GM18909 (cell line): ENCODE measurements at regions not wholly inside any gene's neighbourhood (a gene's known extent, or its start where the extent isn't known, plus 50 kb on each side); places are given as distances from the start of the nearest gene placed in this dataset.

ENCODE experiments used
- ATAC-seq: cut with Tn5 transposase; IDR thresholded peaks from one replicate; pipeline ENCODE4 v1.9.1; 2021; ENCODE audit warnings: mild to moderate bottlenecking; ENCODE audit not compliant: unreplicated experiment, poor library complexity

DNA sequence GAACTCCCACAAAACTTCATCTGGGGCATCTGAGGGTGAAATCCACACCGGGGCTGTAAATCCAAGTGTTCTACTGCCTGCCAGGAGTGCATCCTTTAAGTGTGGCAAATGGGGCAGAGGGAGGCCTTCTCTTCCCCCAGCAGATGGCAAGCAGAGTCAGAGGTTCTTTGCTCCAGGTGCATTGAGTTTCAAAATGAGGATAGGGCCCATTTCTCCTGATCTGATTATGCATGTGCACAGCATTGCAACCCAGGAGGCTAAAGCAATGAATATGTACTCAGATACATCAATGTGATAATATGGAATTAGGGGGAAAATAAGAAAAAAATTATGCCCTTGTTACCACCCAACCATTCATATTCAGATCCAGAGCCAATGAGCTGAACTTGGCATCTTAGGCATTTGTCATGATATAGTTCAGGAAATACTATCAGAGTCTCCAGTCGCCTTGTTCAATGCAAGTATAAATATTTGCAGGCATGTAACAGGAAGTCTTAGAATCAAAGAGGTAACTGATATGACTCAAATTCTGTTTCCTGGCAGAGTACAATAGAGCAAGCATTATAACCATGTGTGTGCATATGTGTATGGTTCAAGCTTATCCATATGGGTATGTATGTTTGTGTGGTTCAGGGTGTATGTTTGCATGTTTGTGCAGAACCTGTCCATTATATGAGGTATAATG is 473.8 kb upstream of the PKN2 start:
- ATAC-seq = no peak

DNA sequence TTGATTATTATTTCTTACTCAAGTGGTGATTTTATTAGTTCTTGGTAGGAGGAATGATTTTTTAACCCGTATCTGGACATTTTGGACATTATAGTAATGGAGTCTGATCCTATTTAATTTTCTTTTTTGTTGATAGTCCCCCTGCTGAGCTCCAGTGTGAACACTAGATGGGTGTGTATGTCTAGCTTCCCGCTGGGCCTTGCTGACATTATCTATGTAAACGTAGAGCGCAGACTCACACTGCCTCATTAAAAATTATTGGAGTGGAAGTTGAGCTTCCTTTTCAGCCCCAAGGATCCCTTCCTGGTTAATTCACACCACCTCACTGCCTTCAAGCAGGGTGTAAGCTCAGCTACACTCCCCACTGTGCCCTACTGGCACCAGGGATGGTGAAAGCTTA is 467.6 kb upstream of the PKN2 start:
- no peak for ATAC-seq

DNA sequence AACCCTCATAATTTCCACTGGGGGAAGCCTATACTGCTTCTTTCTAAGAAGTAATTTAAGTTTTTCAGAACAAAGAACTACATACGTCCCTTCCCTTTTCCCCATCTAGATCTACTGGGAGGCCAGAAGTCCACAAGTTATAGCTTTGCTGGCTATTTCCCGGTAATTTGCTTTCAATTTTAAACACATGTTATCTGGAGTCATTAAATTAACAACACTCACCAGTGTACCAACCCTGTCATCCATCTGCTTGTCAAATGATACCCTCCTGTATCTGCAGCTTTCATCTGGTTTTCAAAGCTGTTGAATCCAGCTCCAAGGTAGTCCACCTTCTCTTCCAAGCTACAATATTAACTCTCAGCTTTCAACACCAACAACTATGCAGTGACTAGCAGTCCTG is 466.7 kb upstream of the PKN2 start:
- no peak for ATAC-seq

DNA sequence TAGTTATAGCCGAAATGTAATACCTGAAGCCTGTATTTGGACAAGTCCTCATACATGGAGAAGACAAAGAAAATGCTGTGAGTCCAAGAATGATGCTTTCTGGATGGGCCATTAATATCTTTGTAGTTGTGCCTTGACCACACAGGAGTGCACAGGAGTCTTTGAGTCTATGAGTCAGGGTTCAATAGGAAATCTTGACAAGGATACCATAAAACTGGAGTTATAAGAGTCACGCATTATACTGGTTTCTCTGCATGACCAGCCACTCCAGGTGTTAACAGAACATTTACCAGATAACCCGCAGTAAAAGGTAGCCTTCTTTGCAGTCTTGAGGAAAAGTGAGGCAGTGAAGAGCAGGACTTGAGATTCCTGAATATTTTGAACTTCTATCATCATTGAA is 464.6 kb upstream of the PKN2 start:
- no peak for ATAC-seq

DNA sequence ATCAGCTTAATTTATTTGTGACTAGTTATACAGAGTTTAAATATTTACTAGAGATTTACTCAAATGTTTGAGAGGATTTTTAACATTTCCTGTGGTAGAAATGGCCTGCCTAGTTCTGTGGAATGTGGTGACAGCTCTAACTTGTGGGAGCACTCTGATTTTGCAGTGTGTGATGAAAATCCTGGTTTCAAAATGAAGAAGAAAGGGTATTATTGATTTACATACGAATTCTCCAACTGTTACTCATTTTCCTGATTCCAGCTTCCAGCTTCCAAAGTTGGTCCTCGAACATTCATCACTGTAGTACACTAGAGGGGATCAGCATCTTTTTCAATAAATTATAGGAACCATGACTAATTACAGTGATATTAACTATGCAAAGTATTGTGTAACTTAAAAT is 462.7 kb upstream of the PKN2 start:
- no peak for ATAC-seq

DNA sequence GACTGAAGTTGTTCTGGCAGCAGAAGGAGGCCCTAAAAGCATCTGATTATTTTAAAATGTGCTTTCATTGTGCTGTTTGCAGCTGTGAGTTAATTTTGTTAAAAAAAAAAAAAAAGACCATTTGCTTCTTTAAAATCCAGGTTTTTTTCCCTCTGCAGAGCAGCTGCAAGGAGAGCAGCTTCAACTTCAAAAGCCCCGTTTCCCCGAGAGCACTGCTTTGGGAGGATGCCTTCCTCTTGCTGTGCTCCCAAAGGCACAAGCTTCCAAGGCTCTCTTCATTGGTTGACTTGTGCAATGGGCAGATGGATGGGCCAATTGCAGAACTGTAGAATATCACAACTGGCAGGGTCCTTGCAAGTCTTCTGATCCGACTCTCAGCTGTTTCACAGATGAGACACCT is 459.2 kb upstream of the PKN2 start:
- ATAC-seq = no peak

DNA sequence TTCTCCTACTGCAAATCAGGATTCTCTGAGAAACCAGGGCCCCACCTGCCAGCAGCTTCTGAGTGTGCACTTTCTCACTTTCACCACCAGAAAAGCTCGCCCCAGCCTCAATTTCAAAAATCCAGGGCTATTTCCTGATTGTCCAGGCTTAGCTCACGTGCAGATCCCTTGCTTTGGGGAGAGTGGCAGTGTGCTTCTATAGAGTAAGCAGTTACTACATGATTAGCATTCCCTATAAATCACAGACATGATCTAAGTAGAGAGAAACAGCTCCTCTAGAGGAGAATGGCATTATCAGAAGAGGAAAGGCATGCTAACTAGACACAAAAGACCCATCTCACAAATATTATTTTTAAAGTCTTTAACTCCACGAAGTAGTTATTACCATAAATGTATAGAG is 456.0 kb upstream of the PKN2 start:
- no peak for ATAC-seq

DNA sequence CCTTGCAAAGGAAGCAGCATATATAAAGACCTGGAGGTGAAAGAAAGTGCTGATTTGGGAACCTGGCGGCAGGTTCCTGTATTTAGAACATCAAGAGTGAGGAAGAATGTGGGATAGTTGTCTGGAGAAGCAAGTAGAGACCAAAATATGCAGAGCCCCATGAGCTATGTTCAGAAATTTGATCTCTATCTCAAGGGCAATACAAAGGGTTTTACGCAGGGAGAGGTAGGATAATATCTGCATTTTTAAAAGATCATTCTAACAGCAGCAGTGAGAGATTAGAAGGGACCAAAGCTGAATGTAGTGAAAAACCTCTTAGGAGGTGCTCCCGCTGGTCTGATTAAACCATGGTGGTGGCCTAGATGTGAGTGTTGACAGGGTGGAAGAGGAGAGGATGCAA is 453.9 kb upstream of the PKN2 start:
- ATAC-seq = no peak

DNA sequence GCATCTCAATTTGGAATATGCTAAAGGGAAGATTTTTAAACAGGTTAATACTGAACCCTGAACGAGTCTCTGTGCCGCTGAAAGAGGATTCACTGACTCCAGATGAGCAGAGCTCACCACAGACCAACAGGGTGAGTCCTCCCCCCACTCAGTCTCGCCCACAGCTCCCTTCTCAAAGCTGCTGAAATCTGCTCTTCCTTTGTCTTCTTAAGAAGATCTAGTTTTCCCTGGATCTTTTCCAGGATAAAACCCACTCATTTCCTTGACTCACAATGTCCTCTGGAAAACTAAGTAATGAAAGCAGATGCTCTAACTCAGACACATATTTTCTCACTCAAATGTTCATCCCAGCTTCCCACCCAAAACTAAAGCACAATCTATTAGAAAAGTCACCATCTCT is 447.0 kb upstream of the PKN2 start:
- ATAC-seq = no peak

DNA sequence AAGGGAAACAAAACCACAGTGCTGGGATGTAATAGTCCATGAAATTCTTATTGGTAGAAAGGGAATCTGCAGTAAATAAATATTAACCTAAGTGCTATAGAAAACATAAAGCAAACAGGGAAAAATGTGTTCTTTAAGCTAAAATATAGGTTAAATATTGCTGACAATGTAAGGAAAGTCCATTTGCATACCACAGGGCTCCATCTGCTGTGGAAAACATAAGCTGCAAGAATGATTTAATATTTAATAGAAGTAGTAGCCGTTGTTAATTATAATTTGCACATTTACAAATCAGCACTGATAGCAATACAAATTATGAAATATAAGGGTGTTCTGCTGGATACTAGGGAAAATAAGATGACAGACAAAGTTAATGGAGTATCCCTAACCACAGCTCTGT is 444.9 kb upstream of the PKN2 start:
- no peak for ATAC-seq

DNA sequence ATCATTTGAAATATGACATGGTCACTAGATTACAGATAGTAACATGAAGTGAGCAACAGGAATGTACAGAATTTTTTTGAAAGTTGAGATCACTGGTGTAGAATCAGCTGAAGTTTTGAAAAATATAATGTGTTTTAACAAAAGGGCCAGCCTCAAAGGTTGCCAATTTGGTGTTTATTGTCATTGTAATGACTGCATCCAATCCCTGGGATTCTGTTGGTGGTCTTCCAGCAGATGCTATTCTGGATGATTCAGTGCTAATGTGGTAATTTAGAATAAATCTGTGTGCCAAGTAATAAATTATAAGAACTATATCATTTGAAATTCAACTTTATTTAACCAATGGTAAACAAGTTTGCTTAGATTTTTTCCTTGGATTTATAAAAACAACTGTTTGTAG is 436.4 kb upstream of the PKN2 start:
- ATAC-seq = no peak

DNA sequence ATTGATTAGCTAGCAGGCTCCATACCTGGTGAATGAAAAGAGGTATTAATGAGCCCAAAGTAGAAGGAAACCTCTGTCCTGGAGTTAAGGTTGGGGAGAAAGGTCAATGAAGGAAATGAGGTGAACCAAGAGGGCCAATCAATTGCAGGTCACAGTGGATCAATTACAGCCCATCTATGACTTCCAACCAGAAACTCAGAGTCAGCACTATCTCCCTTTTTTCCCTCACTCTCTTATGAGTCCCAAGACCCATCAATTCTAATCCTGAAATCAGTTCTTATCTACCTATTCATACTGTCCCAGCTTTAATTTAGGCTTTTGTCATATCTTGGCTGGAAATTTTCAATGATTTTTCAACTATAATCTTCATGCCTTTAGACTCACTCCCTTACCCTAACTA is 433.2 kb upstream of the PKN2 start:
- no peak for ATAC-seq

DNA sequence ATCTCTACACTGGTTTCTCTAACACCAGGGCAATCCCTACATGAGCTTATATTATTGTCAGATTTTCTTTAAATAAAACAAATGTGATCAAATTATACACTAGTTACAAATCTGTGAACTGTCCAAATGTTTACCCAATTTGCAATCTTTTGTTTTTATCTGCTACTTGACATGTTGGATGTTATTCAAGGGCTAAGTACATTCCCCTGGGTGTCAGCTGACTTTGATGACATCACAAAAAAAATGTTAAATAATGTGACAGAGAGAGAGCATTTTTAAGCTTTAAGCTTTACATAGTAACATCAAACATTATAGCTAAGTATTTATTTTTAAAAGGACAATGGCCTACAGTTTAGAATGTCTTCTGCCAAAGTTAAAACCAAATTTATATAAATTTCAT is 431.3 kb upstream of the PKN2 start:
- ATAC-seq = no peak

DNA sequence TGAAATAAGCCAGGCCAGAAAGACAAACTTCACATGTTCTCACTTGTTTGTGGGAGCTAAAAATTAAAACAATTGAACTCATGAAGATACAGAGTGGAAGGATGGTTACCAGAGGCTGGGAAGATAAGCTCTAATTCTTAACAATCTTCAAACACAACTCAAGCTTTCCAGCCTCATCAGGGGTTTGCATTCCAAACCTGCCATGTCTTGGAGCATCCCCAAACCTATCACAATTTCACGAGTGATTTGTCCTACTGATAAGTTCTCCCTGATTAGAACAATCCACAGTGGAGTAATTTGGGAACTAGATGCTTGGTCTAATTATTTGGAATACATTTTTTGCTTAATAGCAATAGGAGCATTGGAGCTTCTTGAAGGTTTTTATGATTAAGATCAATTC is 418.5 kb upstream of the PKN2 start:
- ATAC-seq = no peak

DNA sequence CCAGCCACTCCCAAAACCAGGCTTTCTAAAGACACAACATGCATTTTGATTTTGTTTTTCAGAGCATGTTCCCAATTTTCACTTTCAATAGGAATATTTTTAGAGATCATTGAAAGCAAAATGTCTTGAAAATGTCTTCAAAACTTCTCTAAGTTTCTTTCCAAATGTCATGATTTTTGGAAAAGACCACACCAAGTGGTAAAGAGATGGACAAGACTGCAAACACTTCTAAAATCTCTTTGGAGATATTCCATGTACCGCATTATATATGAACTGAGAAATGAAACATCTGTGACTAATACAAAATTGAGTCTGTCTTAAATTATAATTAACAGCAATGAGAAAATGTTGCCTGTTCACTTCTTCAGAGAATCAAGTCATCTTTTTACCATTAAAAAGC is 418.0 kb upstream of the PKN2 start:
- no peak for ATAC-seq

DNA sequence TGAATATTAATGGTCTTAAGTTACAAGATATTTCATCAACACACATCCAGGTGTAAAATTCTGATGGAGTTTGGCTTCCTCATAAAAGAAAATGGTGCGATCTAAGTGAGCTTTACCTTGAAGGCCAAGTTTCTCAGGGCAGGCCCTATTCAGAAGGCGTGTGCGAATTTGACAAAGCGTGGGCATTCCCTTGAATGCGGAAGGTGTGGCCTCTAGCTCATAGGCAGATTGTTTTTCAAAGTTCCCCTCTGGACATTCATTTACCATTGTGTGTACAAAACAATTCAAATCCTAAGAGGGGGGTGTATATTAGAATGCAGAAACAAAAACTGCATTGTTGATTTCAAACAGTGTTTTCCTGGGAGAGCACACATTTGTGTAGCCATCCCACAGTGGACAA is 411.9 kb upstream of the PKN2 start:
- no peak for ATAC-seq

DNA sequence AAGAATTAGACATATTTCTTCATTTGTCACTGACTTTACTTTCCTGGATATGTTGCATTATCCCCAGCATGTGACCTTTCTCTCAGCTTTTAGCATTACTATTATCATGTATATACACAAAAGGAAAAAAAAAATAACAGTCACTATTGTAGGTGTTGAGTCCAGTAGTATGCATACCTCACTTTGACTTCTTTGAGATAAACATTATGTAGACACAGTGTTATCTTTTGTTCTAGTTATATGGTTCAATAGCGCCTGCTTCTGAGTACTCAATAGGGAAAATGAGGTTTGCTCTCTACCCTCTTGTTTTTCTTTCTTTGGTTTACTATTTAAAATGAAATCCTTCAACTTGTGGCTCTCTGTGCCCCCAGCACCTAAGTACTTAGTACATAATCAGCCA is 409.6 kb upstream of the PKN2 start:
- ATAC-seq = no peak

DNA sequence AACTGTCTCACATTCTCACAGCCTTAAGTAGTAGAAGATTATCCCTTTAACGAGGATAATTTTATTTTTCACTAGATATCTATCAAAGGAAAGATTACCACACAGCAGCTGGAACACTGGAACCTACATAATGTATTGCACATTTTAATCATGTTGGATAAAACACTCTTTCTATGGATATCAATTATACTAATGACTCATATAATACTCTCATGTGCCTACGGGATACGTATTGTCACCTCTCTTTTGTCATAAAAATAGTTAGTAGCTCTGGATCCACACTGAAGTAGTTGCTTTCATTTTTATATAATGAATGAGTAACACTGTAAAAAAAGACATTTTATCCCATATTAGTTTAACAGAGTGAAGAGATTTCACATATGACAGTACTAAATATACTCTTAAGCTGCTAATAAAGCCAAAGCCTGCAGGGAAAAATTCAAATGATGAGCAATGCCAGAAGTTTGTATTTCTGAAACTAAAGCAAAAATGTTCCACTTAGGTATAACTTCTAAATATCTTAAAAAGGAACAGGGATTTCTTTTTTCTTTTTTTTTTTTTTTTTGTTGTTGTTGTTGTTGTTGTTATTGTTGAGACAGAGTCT is 408.7 kb upstream of the PKN2 start:
- ATAC-seq = no peak

DNA sequence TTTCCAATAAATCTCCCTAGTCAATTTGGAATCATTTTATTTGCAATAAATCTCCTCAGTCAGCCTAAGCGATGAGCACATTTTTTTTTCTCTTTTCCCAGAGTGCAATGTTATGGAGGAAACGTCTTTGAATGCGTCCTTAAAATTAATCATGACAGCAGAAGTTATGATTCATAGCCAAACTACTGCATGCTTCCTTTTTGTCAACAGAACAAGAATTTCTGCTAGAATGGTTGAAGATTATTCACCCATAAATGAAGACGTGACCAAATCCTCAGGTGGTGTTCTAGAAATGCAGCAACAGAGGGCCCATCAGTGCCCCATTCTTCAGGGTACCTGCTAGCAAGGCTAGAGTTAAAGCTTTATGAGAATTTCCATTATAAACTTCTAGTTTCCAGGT is 407.9 kb upstream of the PKN2 start:
- ATAC-seq = no peak

DNA sequence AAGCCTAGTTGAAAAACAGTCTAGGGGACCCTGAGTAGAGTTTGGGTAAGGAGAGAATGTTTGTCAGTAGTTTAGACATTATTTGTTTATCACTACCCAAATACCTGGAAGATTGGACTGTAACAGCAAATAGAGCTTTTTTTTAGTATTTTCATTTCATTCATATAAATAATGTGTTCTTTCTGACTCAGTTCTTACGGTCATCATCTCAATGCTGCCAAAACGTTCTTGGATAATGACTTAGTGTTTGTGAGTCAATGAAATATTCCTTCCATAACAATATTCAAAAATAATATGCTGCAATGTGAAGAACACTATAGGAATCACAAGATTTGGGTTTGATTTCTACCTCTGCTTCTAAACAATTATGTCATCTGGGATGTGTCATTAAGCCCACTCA is 400.0 kb upstream of the PKN2 start:
- no peak for ATAC-seq

DNA sequence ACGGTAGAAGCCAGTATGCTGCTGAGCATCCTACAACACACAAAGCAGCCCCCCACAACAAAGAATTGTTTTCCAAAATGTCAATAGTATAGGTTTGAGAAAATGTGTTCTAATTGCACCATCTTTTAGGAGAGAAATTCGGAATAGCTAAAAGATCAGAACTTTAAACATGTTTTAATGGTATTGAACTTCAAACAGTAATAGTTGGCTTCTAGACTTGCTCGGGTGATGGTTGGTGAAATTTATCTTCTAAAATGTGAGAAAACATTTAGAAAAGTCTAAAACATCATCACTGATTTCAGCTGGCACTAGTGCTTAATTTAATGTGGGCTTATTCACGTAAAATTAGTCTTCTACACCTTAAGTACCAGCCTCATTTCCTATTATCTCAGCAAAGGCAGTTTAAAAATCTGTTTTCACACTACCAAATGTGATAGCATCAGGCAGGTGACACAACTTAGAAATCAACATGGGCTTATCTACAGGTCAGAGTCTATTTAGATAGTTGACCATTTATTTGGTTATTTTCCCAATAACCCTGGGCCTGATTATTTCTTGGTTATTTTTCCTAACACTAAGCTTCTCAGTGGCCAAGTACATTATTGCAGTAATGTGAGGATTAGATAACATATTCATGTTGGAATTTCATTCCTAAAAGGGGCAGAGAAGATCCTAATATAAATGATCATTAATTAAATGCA is 399.3 kb upstream of the PKN2 start:
- ATAC-seq = no peak

DNA sequence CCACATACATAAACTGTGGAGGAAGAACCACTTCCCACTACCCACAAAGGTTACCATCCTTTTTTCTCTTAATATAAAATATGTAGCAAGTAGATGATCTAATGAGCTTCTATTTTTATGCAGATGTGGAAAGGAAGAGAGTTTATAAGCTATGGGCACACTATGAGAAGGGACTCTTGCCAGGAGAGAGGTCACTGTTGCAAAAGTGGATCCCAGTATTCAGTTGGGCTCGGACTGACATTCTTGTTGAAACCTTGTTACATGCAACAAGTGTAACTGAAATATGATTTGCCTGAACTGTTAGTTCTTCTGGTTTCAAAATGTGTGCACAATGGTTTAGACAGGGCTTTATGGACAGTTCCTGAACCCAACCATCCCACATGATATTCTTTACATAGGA is 397.4 kb upstream of the PKN2 start:
- no peak for ATAC-seq
